GM23338 (cell line): ENCODE measurements at regions not wholly inside any gene's neighbourhood (a gene's known extent, or its start where the extent isn't known, plus 50 kb on each side); places are given as distances from the start of the nearest gene placed in this dataset.

Experiments
- ATAC-seq: fragments of 200-7000 bp; cut with Tn5 transposase; 3 replicates; pipeline ENCODE4 v1.9.1; 2020
- DNase-seq: peaks from one replicate; pipeline ENCODE4 v3.0.0-alpha.2; 2015; ENCODE audit warnings: low spot score
- H2AFZ ChIP-seq: fragments of 200-600 bp; sonication (generic); 2 replicates; pipeline ENCODE4 v1.8.0; 2016; ENCODE audit warnings: antibody characterized with exemption, mild to moderate bottlenecking, moderate library complexity
- H3F3A ChIP-seq: fragments of 200-600 bp; sonication (generic); replicated peaks from 2 replicates; pipeline ENCODE4 v1.8.0; 2017; ENCODE audit warnings: antibody characterized with exemption, mixed run types, low read depth
- H3K27ac ChIP-seq: fragments of 200-600 bp; sonication (generic); 2 replicates; pipeline ENCODE4 v1.6.1; 2016; ENCODE audit warnings: low read depth
- H3K27me3 ChIP-seq: fragments of 200-600 bp; sonication (generic); 2 replicates; pipeline ENCODE4 v1.8.0; 2016; ENCODE audit warnings: mild to moderate bottlenecking, mixed run types, moderate library complexity; ENCODE audit not compliant: insufficient read depth
- H3K36me3 ChIP-seq: fragments of 200-600 bp; sonication (generic); 2 replicates; pipeline ENCODE4 v1.8.0; 2016; ENCODE audit warnings: mild to moderate bottlenecking; ENCODE audit not compliant: insufficient read depth
- H3K4me1 ChIP-seq: fragments of 200-600 bp; sonication (generic); 2 replicates; pipeline ENCODE4 v1.8.0; 2016; ENCODE audit warnings: mild to moderate bottlenecking, moderate library complexity; ENCODE audit not compliant: insufficient read depth
- H3K4me2 ChIP-seq: fragments of 200-600 bp; sonication (generic); 2 replicates; pipeline ENCODE4 v1.7.1; 2017; ENCODE audit warnings: mixed run types
- H3K4me3 ChIP-seq: fragments of 200-600 bp; sonication (generic); 2 replicates; pipeline ENCODE4 v1.6.1; 2016; ENCODE audit warnings: mixed run types
- H3K79me2 ChIP-seq: fragments of 200-600 bp; sonication (generic); replicated peaks from 2 replicates; pipeline ENCODE4 v1.8.0; 2017; ENCODE audit warnings: mild to moderate bottlenecking; ENCODE audit not compliant: insufficient read depth
- H3K9me2 ChIP-seq: fragments of 200-600 bp; sonication (generic); 2 replicates; pipeline ENCODE4 v1.8.0; 2017; ENCODE audit not compliant: insufficient read depth
- H4K20me1 ChIP-seq: fragments of 200-600 bp; sonication (generic); replicated peaks from 2 replicates; pipeline ENCODE4 v1.8.0; 2017; ENCODE audit warnings: mild to moderate bottlenecking; ENCODE audit not compliant: insufficient read depth
- H3K27ac Mint-ChIP-seq: 2 replicates; pipeline ENCODE4 v1.8.0; 2020; ENCODE audit warnings: inconsistent platforms, mild to moderate bottlenecking, moderate library complexity, mixed read lengths
- H3K27me3 Mint-ChIP-seq: 3 replicates; pipeline ENCODE4 v1.8.0; 2022; ENCODE audit warnings: low read depth, mild to moderate bottlenecking, moderate library complexity, mixed read lengths, inconsistent platforms; ENCODE audit not compliant: insufficient read depth, poor library complexity
- H3K36me3 Mint-ChIP-seq: 3 replicates; pipeline ENCODE4 v1.8.0; 2021; ENCODE audit warnings: low read depth, mild to moderate bottlenecking, inconsistent platforms, moderate library complexity, mixed read lengths
- H3K4me1 Mint-ChIP-seq: 3 replicates; pipeline ENCODE4 v1.8.0; 2020; ENCODE audit warnings: mild to moderate bottlenecking, inconsistent platforms, mixed read lengths
- H3K4me3 Mint-ChIP-seq: 3 replicates; pipeline ENCODE4 v1.8.0; 2021; ENCODE audit warnings: moderate library complexity, mild to moderate bottlenecking, inconsistent platforms, mixed read lengths
- H3K9me3 Mint-ChIP-seq: 3 replicates; pipeline ENCODE4 v1.8.0; 2020; ENCODE audit warnings: moderate library complexity, mild to moderate bottlenecking, inconsistent platforms, mixed read lengths
- CREB1 ChIP-seq: fragments of 250-450 bp; sonication (Bioruptor Pico); IDR thresholded peaks from 2 replicates; pipeline ENCODE4 v1.5.0; 2020; ENCODE audit warnings: low read depth, mild to moderate bottlenecking, moderate library complexity
- ETS1 ChIP-seq: IDR thresholded peaks from 2 replicates; pipeline ENCODE4 v1.6.1; 2016; ENCODE audit warnings: antibody characterized with exemption
- EZH2 ChIP-seq: fragments of 200-600 bp; sonication (generic); IDR thresholded peaks from one replicate; pipeline ENCODE4 v1.8.0; 2017; ENCODE audit warnings: antibody characterized with exemption, mild to moderate bottlenecking, low read depth; ENCODE audit not compliant: unreplicated experiment
- JUNB ChIP-seq: IDR thresholded peaks from one replicate; pipeline ENCODE4 v1.6.1; 2016; ENCODE audit warnings: antibody characterized with exemption; ENCODE audit not compliant: unreplicated experiment
- NANOG ChIP-seq: IDR thresholded peaks from 2 replicates; pipeline ENCODE4 v1.6.1; 2016; ENCODE audit warnings: antibody characterized with exemption, borderline replicate concordance
- POLR2AphosphoS5 ChIP-seq: IDR thresholded peaks from 2 replicates; pipeline ENCODE4 v1.6.1; 2016; ENCODE audit warnings: antibody characterized with exemption, low read depth
- ZNF114 ChIP-seq: fragments of 250-450 bp; sonication (Bioruptor Pico); IDR thresholded peaks from 2 replicates; pipeline ENCODE4 v1.5.0; 2020; ENCODE audit warnings: mild to moderate bottlenecking, moderate library complexity
- ZNF331 ChIP-seq: fragments of 250-450 bp; sonication (Bioruptor Pico); IDR thresholded peaks from 2 replicates; pipeline ENCODE4 v1.5.0; 2020; ENCODE audit warnings: low read depth, mild to moderate bottlenecking, moderate library complexity
- TF ChIP-seq, protein P1 (sequence below), 2 experiments: fragments of 200-600 bp in 1 of 2; sonication (generic) in 1 of 2; conservative IDR thresholded peaks; 2 replicates each; pipeline versions ENCODE4 v1.5.1 to v1.6.1; 2016 to 2017; ENCODE audit warnings: antibody characterized with exemption in 2 of 2, low read depth in 2 of 2, mild to moderate bottlenecking in 2 of 2, moderate library complexity in 1 of 2
- TF ChIP-seq, protein P2 (sequence below): IDR thresholded peaks from one replicate; pipeline ENCODE4 v1.6.1; 2018; ENCODE audit warnings: antibody characterized with exemption; ENCODE audit not compliant: unreplicated experiment
- TF ChIP-seq, protein P3 (sequence below): fragments of 250-450 bp; sonication (Bioruptor Pico); IDR thresholded peaks from 2 replicates; pipeline ENCODE4 v1.5.0; 2020; ENCODE audit warnings: mild to moderate bottlenecking, moderate library complexity

GRCh38 chr10:8586504-8586903 is 532.0 kb downstream of the GATA3 start (continued):
- TF ChIP-seq, protein P1, sequence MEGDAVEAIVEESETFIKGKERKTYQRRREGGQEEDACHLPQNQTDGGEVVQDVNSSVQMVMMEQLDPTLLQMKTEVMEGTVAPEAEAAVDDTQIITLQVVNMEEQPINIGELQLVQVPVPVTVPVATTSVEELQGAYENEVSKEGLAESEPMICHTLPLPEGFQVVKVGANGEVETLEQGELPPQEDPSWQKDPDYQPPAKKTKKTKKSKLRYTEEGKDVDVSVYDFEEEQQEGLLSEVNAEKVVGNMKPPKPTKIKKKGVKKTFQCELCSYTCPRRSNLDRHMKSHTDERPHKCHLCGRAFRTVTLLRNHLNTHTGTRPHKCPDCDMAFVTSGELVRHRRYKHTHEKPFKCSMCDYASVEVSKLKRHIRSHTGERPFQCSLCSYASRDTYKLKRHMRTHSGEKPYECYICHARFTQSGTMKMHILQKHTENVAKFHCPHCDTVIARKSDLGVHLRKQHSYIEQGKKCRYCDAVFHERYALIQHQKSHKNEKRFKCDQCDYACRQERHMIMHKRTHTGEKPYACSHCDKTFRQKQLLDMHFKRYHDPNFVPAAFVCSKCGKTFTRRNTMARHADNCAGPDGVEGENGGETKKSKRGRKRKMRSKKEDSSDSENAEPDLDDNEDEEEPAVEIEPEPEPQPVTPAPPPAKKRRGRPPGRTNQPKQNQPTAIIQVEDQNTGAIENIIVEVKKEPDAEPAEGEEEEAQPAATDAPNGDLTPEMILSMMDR (conservative IDR thresholded peaks at IDR 0.05; ENCODE audit: low read depth in 2 of 2): no peak

DNA sequence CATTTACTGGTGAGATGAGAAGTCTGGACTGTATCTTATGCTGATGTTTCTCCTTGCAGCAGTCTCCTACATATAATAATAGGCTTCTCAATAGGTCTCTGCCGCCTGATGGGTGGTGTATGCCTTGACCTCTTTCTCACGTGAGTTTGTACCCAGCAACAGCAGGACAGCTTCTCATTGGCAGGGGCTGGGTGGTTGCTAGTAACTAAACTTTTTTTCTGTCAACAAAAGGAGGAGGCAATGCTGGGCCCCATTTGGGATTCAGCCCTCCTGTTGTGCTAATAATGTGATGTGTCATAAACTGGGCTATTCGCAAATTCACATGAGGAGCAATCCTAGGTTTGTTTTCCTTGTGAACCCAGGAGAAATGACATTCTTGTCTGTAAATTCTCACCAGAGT is 533.6 kb downstream of the GATA3 start:
- no peaks in the 10 kb centered on the region for H3K36me3 Mint-ChIP-seq
- H3K79me2 ChIP-seq: no peaks in the 10 kb centered on the region
- H3K4me3 ChIP-seq: no peak overlapping the region
- DNase-seq (no peak), ATAC-seq (peak; percentile 48)
- H3F3A ChIP-seq: no peaks in the 10 kb centered on the region
- H2AFZ ChIP-seq: no peak overlapping the region
- H3K27ac ChIP-seq: no peak overlapping the region
- no peaks in the 10 kb centered on the region for H3K9me3 Mint-ChIP-seq
- no peaks in the 10 kb centered on the region for H3K36me3 ChIP-seq
- no peaks in the 10 kb centered on the region for H4K20me1 ChIP-seq
- no peak overlapping the region for H3K4me2 ChIP-seq
- H3K4me1 Mint-ChIP-seq: peaks cover 7% of the 10 kb centered on the region; the same call in 1 of the 3 replicates
- H3K27ac Mint-ChIP-seq: no peak overlapping the region
- no peaks in the 10 kb centered on the region for H3K4me1 ChIP-seq
- no peaks in the 10 kb centered on the region for H3K9me2 ChIP-seq
- no peak overlapping the region for H3K4me3 Mint-ChIP-seq
- H3K27me3 ChIP-seq: no peaks in the 10 kb centered on the region
- no peaks in the 10 kb centered on the region for H3K27me3 Mint-ChIP-seq
- TF ChIP-seq, protein P2, sequence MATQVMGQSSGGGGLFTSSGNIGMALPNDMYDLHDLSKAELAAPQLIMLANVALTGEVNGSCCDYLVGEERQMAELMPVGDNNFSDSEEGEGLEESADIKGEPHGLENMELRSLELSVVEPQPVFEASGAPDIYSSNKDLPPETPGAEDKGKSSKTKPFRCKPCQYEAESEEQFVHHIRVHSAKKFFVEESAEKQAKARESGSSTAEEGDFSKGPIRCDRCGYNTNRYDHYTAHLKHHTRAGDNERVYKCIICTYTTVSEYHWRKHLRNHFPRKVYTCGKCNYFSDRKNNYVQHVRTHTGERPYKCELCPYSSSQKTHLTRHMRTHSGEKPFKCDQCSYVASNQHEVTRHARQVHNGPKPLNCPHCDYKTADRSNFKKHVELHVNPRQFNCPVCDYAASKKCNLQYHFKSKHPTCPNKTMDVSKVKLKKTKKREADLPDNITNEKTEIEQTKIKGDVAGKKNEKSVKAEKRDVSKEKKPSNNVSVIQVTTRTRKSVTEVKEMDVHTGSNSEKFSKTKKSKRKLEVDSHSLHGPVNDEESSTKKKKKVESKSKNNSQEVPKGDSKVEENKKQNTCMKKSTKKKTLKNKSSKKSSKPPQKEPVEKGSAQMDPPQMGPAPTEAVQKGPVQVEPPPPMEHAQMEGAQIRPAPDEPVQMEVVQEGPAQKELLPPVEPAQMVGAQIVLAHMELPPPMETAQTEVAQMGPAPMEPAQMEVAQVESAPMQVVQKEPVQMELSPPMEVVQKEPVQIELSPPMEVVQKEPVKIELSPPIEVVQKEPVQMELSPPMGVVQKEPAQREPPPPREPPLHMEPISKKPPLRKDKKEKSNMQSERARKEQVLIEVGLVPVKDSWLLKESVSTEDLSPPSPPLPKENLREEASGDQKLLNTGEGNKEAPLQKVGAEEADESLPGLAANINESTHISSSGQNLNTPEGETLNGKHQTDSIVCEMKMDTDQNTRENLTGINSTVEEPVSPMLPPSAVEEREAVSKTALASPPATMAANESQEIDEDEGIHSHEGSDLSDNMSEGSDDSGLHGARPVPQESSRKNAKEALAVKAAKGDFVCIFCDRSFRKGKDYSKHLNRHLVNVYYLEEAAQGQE: no peak
- no peak for TF ChIP-seq ZNF114
- no peak for TF ChIP-seq EZH2
- TF ChIP-seq POLR2AphosphoS5: no peak
- TF ChIP-seq ETS1: no peak
- TF ChIP-seq, protein P3, sequence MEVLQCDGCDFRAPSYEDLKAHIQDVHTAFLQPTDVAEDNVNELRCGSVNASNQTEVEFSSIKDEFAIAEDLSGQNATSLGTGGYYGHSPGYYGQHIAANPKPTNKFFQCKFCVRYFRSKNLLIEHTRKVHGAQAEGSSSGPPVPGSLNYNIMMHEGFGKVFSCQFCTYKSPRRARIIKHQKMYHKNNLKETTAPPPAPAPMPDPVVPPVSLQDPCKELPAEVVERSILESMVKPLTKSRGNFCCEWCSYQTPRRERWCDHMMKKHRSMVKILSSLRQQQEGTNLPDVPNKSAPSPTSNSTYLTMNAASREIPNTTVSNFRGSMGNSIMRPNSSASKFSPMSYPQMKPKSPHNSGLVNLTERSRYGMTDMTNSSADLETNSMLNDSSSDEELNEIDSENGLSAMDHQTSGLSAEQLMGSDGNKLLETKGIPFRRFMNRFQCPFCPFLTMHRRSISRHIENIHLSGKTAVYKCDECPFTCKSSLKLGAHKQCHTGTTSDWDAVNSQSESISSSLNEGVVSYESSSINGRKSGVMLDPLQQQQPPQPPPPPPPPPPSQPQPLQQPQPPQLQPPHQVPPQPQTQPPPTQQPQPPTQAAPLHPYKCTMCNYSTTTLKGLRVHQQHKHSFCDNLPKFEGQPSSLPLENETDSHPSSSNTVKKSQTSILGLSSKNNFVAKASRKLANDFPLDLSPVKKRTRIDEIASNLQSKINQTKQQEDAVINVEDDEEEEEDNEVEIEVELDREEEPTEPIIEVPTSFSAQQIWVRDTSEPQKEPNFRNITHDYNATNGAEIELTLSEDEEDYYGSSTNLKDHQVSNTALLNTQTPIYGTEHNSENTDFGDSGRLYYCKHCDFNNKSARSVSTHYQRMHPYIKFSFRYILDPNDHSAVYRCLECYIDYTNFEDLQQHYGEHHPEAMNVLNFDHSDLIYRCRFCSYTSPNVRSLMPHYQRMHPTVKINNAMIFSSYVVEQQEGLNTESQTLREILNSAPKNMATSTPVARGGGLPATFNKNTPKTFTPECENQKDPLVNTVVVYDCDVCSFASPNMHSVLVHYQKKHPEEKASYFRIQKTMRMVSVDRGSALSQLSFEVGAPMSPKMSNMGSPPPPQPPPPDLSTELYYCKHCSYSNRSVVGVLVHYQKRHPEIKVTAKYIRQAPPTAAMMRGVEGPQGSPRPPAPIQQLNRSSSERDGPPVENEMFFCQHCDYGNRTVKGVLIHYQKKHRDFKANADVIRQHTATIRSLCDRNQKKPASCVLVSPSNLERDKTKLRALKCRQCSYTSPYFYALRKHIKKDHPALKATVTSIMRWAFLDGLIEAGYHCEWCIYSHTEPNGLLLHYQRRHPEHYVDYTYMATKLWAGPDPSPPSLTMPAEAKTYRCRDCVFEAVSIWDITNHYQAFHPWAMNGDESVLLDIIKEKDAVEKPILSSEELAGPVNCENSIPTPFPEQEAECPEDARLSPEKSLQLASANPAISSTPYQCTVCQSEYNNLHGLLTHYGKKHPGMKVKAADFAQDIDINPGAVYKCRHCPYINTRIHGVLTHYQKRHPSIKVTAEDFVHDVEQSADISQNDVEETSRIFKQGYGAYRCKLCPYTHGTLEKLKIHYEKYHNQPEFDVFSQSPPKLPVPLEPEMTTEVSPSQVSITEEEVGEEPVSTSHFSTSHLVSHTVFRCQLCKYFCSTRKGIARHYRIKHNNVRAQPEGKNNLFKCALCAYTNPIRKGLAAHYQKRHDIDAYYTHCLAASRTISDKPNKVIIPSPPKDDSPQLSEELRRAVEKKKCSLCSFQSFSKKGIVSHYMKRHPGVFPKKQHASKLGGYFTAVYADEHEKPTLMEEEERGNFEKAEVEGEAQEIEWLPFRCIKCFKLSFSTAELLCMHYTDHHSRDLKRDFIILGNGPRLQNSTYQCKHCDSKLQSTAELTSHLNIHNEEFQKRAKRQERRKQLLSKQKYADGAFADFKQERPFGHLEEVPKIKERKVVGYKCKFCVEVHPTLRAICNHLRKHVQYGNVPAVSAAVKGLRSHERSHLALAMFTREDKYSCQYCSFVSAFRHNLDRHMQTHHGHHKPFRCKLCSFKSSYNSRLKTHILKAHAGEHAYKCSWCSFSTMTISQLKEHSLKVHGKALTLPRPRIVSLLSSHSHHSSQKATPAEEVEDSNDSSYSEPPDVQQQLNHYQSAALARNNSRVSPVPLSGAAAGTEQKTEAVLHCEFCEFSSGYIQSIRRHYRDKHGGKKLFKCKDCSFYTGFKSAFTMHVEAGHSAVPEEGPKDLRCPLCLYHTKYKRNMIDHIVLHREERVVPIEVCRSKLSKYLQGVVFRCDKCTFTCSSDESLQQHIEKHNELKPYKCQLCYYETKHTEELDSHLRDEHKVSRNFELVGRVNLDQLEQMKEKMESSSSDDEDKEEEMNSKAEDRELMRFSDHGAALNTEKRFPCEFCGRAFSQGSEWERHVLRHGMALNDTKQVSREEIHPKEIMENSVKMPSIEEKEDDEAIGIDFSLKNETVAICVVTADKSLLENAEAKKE (CRISPR knock-in tag): no peak
- no peak for TF ChIP-seq NANOG
- TF ChIP-seq, protein P1 (conservative IDR thresholded peaks at IDR 0.05; ENCODE audit: low read depth in 2 of 2): no peak
- TF ChIP-seq ZNF331: no peak
- TF ChIP-seq CREB1 (CRISPR knock-in tag): no peak
- TF ChIP-seq JUNB: no peak
